Non-pigmented ciliary epithelial cell (primary cell): ENCODE measurements at regions not wholly inside any gene's neighbourhood (a gene's known extent, or its start where the extent isn't known, plus 50 kb on each side); places are given as distances from the start of the nearest gene placed in this dataset.
"Not testable (repeated sequence)": the region's sequence is repeated elsewhere in the genome, so short reads cannot be mapped to it uniquely, and the experiment has no call there.

ENCODE experiments used
- DNase-seq: peaks from one replicate; pipeline ENCODE4 v3.0.0-alpha.2; 2010; ENCODE audit warnings: low read depth

GRCh38 chr6:28623242-28623641, 97.6 kb downstream of the GPX5 start:
- DNase-seq: not testable (repeated sequence)

GRCh38 chr6:28626386-28626785, 100.7 kb downstream of the GPX5 start:
- not testable (repeated sequence) for DNase-seq

- no peak for DNase-seq
Observed at GRCh38 chr6:28632326-28632851, 106.7 kb downstream of the GPX5 start.

GRCh38 chr6:28633445-28634215, 107.9 kb downstream of the GPX5 start:
- DNase-seq: no peak

- no peak for DNase-seq
Observed at GRCh38 chr6:28634411-28634760, 108.7 kb downstream of the GPX5 start.

- DNase-seq: no peak
Observed at GRCh38 chr6:28634761-28635546, 109.3 kb downstream of the GPX5 start.

- DNase-seq: no peak
Observed at GRCh38 chr6:28635547-28636158, 110.0 kb downstream of the GPX5 start.

- DNase-seq: no peak
Observed at GRCh38 chr6:28638787-28639430, 113.2 kb downstream of the GPX5 start.

- not testable (repeated sequence) for DNase-seq
Observed at GRCh38 chr6:28639445-28640290, 114.0 kb downstream of the GPX5 start.

- DNase-seq: peak; percentile 70
Observed at GRCh38 chr6:28643017-28643740, 117.5 kb downstream of the GPX5 start.

GRCh38 chr6:28646650-28647049, 121.0 kb downstream of the GPX5 start:
- DNase-seq: no peak

GRCh38 chr6:28648035-28648877, 122.6 kb downstream of the GPX5 start:
- peak; percentile 50 for DNase-seq

- no peak for DNase-seq
Observed at GRCh38 chr6:28648878-28649375, 123.2 kb downstream of the GPX5 start.

GRCh38 chr6:28651161-28651560, 125.5 kb downstream of the GPX5 start:
- DNase-seq: no peak

GRCh38 chr6:28653876-28654275, 128.2 kb downstream of the GPX5 start:
- no peak for DNase-seq

GRCh38 chr6:28655164-28655563, 129.5 kb downstream of the GPX5 start:
- DNase-seq: no peak

GRCh38 chr6:28656715-28657114, 131.0 kb downstream of the GPX5 start:
- no peak for DNase-seq

GRCh38 chr6:28657381-28657768, 131.7 kb downstream of the GPX5 start:
- DNase-seq: no peak

GRCh38 chr6:28657769-28658465, 132.2 kb downstream of the GPX5 start:
- peak; percentile 24 for DNase-seq
